ENCODE measurements at regions not wholly inside any gene's neighbourhood (a gene's known extent, or its start where the extent isn't known, plus 50 kb on each side); places are given as distances from the start of the nearest gene placed in this dataset.

- DNase-seq (ENCODE audit: low read depth in 2 of 2), result no peak
- TF ChIP-seq, protein P1, sequence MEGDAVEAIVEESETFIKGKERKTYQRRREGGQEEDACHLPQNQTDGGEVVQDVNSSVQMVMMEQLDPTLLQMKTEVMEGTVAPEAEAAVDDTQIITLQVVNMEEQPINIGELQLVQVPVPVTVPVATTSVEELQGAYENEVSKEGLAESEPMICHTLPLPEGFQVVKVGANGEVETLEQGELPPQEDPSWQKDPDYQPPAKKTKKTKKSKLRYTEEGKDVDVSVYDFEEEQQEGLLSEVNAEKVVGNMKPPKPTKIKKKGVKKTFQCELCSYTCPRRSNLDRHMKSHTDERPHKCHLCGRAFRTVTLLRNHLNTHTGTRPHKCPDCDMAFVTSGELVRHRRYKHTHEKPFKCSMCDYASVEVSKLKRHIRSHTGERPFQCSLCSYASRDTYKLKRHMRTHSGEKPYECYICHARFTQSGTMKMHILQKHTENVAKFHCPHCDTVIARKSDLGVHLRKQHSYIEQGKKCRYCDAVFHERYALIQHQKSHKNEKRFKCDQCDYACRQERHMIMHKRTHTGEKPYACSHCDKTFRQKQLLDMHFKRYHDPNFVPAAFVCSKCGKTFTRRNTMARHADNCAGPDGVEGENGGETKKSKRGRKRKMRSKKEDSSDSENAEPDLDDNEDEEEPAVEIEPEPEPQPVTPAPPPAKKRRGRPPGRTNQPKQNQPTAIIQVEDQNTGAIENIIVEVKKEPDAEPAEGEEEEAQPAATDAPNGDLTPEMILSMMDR (IDR thresholded peaks at IDR 0.05; ENCODE audit: low read depth, low read length), result no peak
- H3K4me3 ChIP-seq (replicated peaks in 1 of 2; ENCODE audit: low read depth in 2 of 2, low read length in 2 of 2), result no peak overlapping the region
These were observed 173.2 kb downstream of the PABPC4L start for GRCh38 chr4:134028421-134028820.

GRCh38 chr4:134027931-134028330 is 173.7 kb downstream of the PABPC4L start:
- no peak overlapping the region for H3K4me3 ChIP-seq (replicated peaks in 1 of 2; ENCODE audit: low read depth in 2 of 2, low read length in 2 of 2)
- TF ChIP-seq, protein P1 (IDR thresholded peaks at IDR 0.05; ENCODE audit: low read depth, low read length), result no peak
- DNase-seq (ENCODE audit: low read depth in 2 of 2), result peak; percentile 65 to 86

- DNase-seq (ENCODE audit: low read depth in 2 of 2), result peak; percentile 0 to 5
- H3K4me3 ChIP-seq (replicated peaks in 1 of 2; ENCODE audit: low read depth in 2 of 2, low read length in 2 of 2), result no peak overlapping the region
- TF ChIP-seq, protein P1 (IDR thresholded peaks at IDR 0.05; ENCODE audit: low read depth, low read length), result no peak
These were observed 177.3 kb downstream of the PABPC4L start for GRCh38 chr4:134024251-134024650.

DNA sequence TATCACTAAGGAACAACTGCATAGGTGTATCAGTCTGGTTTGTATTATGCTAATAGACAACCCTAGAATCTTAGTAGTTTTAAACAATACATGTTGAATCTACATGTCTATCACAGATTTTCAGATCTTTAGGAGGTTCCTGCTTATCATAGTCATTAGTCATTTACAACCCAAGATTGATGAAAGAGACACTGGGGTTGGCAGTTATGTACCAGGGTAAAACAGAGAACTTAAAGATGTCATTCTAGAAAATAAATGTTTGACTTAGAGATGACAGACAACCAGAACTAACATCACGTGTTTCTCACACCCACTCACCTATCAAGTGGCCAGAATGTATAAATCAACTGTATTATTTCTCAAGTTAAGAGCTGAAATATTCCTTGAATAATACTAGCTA is 181.9 kb downstream of the PABPC4L start:
- no peak for DNase-seq (ENCODE audit: low read depth in 2 of 2)
- no peak overlapping the region for H3K4me3 ChIP-seq (replicated peaks in 1 of 2; ENCODE audit: low read depth in 2 of 2, low read length in 2 of 2)
- TF ChIP-seq, protein P1 (IDR thresholded peaks at IDR 0.05; ENCODE audit: low read depth, low read length), result no peak

GRCh38 chr4:134018846-134019245 is 182.7 kb downstream of the PABPC4L start:
- DNase-seq (ENCODE audit: low read depth in 2 of 2), result no peak
- TF ChIP-seq, protein P1 (IDR thresholded peaks at IDR 0.05; ENCODE audit: low read depth, low read length), result no peak

DNA sequence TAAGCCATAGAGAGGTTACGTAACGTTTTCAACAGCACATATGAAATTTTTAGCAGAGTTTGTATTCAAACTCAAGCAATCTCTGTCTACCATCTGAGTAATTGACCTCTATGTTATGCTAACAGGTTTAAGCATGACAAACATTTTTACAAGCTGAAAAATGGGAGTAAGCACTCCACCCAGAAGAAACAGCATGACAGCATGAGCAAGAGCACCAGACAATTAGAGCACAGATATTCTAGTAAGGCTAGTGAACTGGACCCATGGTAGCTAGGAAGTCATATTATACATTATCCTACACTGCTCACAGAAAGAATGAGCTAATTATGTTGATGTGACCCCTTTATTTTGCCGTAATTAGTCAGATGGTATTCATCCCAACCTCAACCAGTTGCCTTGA is 200.5 kb downstream of the PABPC4L start:
- TF ChIP-seq, protein P1 (IDR thresholded peaks at IDR 0.05; ENCODE audit: low read depth, low read length), result no peak
- H3K4me3 ChIP-seq (replicated peaks in 1 of 2; ENCODE audit: low read depth in 2 of 2, low read length in 2 of 2), result no peak overlapping the region
- DNase-seq (ENCODE audit: low read depth in 2 of 2), result no peak

More at GRCh38 chr4:134018846-134019245, 182.7 kb downstream of the PABPC4L start:
- H3K4me3 ChIP-seq (replicated peaks in 1 of 2; ENCODE audit: low read depth in 2 of 2, low read length in 2 of 2), result no peak overlapping the region

GRCh38 chr4:133997436-133997835 is 204.2 kb downstream of the PABPC4L start:
- H3K4me3 ChIP-seq (replicated peaks in 1 of 2; ENCODE audit: low read depth in 2 of 2, low read length in 2 of 2), result no peak overlapping the region
- DNase-seq (ENCODE audit: low read depth in 2 of 2), result peak in 1 of 2 donors; percentile 1
- TF ChIP-seq, protein P1 (IDR thresholded peaks at IDR 0.05; ENCODE audit: low read depth, low read length), result no peak
